Naive thymus-derived CD8-positive, alpha-beta T cell (primary cell): ENCODE measurements at regions not wholly inside any gene's neighbourhood (a gene's known extent, or its start where the extent isn't known, plus 50 kb on each side); places are given as distances from the start of the nearest gene placed in this dataset.

Source experiments
- ATAC-seq, 2 donors: fragments of 150-1000 bp; cut with Tn5 transposase in 1 of 2; sonication (Bioruptor Pico), chemical (Tn5 transposase) in 1 of 2; 1 replicate in 1 of 2; 2 replicates in 1 of 2; pipeline ENCODE4 v1.10.0; 2021; ENCODE audit warnings: mild to moderate bottlenecking in 2 of 2, moderate library complexity in 2 of 2
- POLR2A ChIA-PET: fragments of 350-600 bp; sonication (Branson Sonifier 250); formaldehyde crosslinking; loops from one replicate; lab custom pipeline; 2021; ENCODE audit warnings: antibody characterized with exemption; lab: Charles Lee
- DNase-seq, 10 donors: peaks; one replicate each; pipeline versions ENCODE4 v3.0.0 to v3.0.0-alpha.2; 2020 to 2022
- H3K27ac Mint-ChIP-seq, 10 donors: one replicate each; pipeline ENCODE4 v1.8.0; 2020 to 2022; ENCODE audit warnings: mild to moderate bottlenecking in 10 of 10, mixed read lengths in 10 of 10, moderate library complexity in 4 of 10, inconsistent platforms in 1 of 10
- H3K27me3 Mint-ChIP-seq, 5 donors: one replicate each; pipeline ENCODE4 v1.8.0; 2021 to 2022; ENCODE audit warnings: mixed read lengths in 5 of 5
- H3K36me3 Mint-ChIP-seq, 3 donors: one replicate each; pipeline ENCODE4 v1.8.0; 2020 to 2022; ENCODE audit warnings: mixed read lengths in 3 of 3, mild to moderate bottlenecking in 2 of 3, inconsistent platforms in 1 of 3
- H3K4me1 Mint-ChIP-seq, 4 donors: one replicate each; pipeline ENCODE4 v1.8.0; 2021 to 2022; ENCODE audit warnings: mixed read lengths in 4 of 4
- H3K4me3 Mint-ChIP-seq, 10 donors: one replicate each; pipeline ENCODE4 v1.8.0; 2020 to 2022; ENCODE audit warnings: mild to moderate bottlenecking in 10 of 10, mixed read lengths in 10 of 10, moderate library complexity in 6 of 10, inconsistent platforms in 1 of 10
- H3K9me3 Mint-ChIP-seq, 9 donors: one replicate each; pipeline ENCODE4 v1.8.0; 2020 to 2022; ENCODE audit warnings: mixed read lengths in 9 of 9, mild to moderate bottlenecking in 3 of 9, inconsistent platforms in 1 of 9, moderate library complexity in 1 of 9

DNA sequence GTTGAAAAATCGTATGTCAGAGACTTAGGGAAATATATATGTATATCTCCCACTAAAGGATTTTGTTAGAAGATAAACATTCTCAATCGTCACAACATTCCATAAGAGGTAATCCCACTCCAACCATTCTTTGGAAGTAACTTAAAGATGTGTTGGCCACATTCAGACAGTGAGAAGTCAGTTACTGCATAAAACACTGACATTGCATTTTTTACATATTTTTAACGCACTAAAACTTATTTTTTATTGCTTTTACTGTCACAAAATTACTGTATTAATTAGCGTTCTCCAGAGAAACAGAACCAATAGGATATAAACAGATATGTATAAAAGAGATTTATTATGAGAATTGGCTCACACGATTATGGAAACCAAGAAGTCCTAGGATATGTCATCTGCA lies 74.3 kb upstream of the VGLL2 start:
- Mint-ChIP-seq H3K4me3 (no peak overlapping the region), H3K36me3 (no peaks in the 10 kb centered on the region), H3K27me3 (no peaks in the 10 kb centered on the region), H3K27ac (no peak overlapping the region), H3K4me1 (no peaks in the 10 kb centered on the region), H3K9me3 (peaks cover 0 to 6% (median 2%) of the 10 kb centered on the region in 9 donors)
- POLR2A ChIA-PET: no interaction called here
- DNase-seq (no peak), ATAC-seq (no peak)

DNA sequence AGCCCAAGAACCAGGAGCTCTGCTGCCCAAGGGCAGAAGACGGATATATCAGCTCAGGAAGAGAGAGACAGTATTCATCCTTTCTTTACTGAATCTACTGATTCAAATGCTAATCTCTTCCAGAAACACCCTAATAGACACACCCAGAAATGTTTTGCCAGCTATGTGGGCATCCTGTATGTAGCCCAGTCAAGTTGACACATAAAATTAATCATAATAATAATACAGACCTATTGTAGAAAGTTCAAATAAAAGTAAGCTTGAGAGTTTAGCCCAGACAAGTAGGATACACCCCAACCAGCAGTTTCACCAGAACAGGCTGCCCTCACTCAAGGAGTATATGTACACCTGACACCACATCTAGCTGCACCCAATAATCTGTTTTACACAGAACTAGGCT lies 73.9 kb upstream of the VGLL2 start:
- H3K36me3 Mint-ChIP-seq: no peaks in the 10 kb centered on the region
- no peak overlapping the region for H3K4me3 Mint-ChIP-seq
- ATAC-seq: no peak
- peaks cover 0 to 6% (median 2%) of the 10 kb centered on the region in 9 donors for H3K9me3 Mint-ChIP-seq
- no peak overlapping the region for H3K27ac Mint-ChIP-seq
- POLR2A ChIA-PET: no interaction called here
- H3K27me3 Mint-ChIP-seq: no peaks in the 10 kb centered on the region
- no peaks in the 10 kb centered on the region for H3K4me1 Mint-ChIP-seq
- DNase-seq: no peak

DNA sequence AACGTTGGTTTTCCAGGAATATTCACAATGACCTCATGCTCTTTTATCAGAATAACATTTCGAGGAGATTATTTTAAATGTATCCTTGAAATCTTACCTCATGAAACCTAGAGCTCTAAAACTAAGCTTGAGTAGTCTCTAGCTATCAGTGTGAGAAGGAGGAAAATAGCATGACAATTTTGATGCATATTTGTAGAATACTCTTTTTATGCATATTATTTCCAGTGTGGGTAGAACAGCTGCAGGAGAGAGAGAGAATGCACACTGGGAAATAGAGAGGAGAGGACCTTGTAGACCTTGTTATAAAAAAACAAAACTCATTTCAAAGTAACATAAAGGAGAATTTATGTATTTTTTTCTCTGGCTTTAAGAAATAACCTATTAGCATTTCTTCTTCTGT lies 71.1 kb upstream of the VGLL2 start:
- H3K9me3 Mint-ChIP-seq: peaks cover 0 to 6% (median 3%) of the 10 kb centered on the region in 9 donors
- POLR2A ChIA-PET: no interaction called here
- no peaks in the 10 kb centered on the region for H3K4me1 Mint-ChIP-seq
- ATAC-seq: no peak
- no peak overlapping the region for H3K27ac Mint-ChIP-seq
- H3K4me3 Mint-ChIP-seq: no peak overlapping the region
- H3K36me3 Mint-ChIP-seq: no peaks in the 10 kb centered on the region
- DNase-seq: no peak
- H3K27me3 Mint-ChIP-seq: no peaks in the 10 kb centered on the region

DNA sequence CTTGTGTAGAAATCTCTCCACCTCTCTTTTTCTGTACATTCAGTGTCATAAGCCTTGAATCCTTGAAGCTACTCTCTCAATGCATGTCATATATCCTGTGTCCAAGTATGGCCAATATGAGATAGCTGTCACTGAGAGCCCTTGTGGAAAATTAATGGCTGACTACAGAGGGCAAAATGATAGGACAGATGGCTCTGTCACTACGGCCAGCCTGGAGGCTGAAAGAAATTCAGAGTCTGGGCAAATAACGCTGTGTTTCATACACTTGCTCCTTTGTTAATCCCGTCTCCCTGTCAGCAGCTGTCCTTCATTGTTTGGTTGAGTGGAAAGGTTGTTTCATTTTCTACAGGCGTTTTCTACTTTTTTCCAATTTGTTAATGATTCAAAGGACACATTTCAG lies 70.4 kb upstream of the VGLL2 start:
- DNase-seq (no peak), ATAC-seq (no peak)
- Mint-ChIP-seq H3K27me3 (no peaks in the 10 kb centered on the region), H3K36me3 (no peaks in the 10 kb centered on the region), H3K4me1 (no peaks in the 10 kb centered on the region), H3K9me3 (peaks cover 0 to 6% (median 3%) of the 10 kb centered on the region in 9 donors), H3K4me3 (no peak overlapping the region), H3K27ac (no peak overlapping the region)
- POLR2A ChIA-PET: no interaction called here

DNA sequence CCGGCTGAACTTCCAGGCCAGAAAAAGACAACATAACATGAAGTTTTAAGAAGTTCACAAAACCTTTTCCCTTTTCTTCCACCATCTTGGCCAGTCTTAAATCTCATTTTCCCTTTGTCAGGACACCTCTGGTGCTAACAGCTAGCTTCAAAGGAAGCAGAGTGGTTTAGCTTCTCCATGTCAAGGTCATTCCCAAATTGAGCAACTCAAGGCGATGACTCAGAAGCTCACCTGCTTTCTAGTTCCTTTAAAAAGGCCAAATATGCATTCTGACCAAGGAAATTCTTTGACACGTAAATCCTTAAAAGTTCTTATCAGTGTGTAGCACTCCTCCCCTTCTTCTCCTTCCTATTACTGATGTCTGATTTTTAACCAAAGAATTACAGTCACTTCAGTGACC lies 69.6 kb upstream of the VGLL2 start:
- DNase-seq: no peak
- POLR2A ChIA-PET: no interaction called here
- H3K9me3 Mint-ChIP-seq: peaks cover 0 to 6% (median 3%) of the 10 kb centered on the region in 9 donors
- H3K27me3 Mint-ChIP-seq: no peaks in the 10 kb centered on the region
- H3K27ac Mint-ChIP-seq: no peak overlapping the region
- H3K4me1 Mint-ChIP-seq: no peaks in the 10 kb centered on the region
- no peak overlapping the region for H3K4me3 Mint-ChIP-seq
- H3K36me3 Mint-ChIP-seq: no peaks in the 10 kb centered on the region
- no peak for ATAC-seq

DNA sequence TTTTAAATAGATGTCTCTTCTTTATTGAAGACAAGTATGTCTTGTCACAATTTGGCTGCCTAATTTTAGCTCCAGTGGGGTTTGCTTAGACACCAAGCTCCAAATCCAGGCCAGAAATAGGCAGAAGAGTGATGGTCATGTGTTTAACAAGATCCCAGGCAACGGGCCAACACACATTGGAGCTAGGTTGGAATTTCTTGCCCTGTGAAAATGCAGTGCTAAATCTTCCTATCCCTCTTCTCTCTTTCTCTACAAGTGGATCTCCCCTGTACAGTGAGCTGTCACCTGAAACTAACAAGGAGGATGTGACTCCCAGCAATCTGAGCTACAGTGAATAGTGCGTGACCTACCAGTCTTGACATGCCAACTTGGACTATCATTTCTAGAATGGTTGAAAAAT lies 65.3 kb upstream of the VGLL2 start:
- Mint-ChIP-seq H3K9me3 (peaks cover 0 to 5% (median 0%) of the 10 kb centered on the region in 9 donors), H3K27ac (no peak overlapping the region), H3K4me3 (no peak overlapping the region), H3K36me3 (no peaks in the 10 kb centered on the region), H3K27me3 (peaks cover 0 to 7% (median 0%) of the 10 kb centered on the region in 5 donors), H3K4me1 (no peaks in the 10 kb centered on the region)
- POLR2A ChIA-PET: no interaction called here
- ATAC-seq (no peak), DNase-seq (no peak)

DNA sequence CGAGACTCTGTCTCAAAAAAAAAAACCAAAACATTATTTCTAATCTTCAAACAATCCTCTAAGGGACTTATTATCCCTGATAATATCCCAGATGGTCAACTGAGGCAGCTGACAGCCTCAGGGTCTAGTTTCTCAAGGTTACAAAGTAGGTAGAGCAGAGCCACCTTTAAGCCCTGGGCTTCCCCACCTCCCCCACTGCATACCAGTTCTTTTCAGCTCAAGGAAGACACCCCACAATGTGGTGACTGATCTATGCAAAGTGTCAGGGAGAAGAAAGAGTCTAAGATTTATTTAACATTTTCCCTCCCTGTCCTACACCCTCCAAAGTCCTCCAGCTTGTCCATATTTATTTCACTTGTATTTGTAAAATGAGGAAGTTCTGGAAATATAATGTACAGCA lies 60.5 kb upstream of the VGLL2 start:
- ATAC-seq: no peak
- Mint-ChIP-seq H3K36me3 (no peaks in the 10 kb centered on the region), H3K4me1 (no peaks in the 10 kb centered on the region), H3K27me3 (peaks cover 0 to 7% (median 1%) of the 10 kb centered on the region in 5 donors), H3K4me3 (no peak overlapping the region), H3K9me3 (peaks cover 0 to 16% (median 0%) of the 10 kb centered on the region in 9 donors), H3K27ac (no peak overlapping the region)
- POLR2A ChIA-PET: no interaction called here
- DNase-seq: no peak

DNA sequence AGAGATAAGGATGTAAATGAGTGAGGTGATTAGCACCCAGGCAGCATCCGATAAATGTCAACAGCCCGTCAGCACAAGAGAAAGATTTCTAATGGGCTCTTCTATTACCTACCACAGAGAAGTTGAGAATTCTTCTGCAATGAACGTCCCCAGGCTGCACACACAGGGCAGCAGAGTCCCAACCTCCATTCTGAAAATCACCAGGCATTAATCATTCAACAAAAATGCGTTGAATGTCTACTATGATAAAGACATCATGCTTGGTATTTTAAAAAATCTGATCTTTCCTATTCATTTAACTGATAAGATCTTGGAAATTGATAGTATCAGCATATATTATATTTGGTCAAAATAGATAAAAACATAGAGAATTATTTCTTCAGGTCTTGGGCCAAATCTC lies 59.5 kb upstream of the VGLL2 start:
- no peaks in the 10 kb centered on the region for H3K36me3 Mint-ChIP-seq
- H3K4me1 Mint-ChIP-seq: no peaks in the 10 kb centered on the region
- ATAC-seq (no peak), DNase-seq (no peak)
- no peak overlapping the region for H3K4me3 Mint-ChIP-seq
- no peak overlapping the region for H3K27ac Mint-ChIP-seq
- POLR2A ChIA-PET: no interaction called here
- peaks cover 0 to 7% (median 1%) of the 10 kb centered on the region in 5 donors for H3K27me3 Mint-ChIP-seq
- H3K9me3 Mint-ChIP-seq: peaks cover 0 to 17% (median 1%) of the 10 kb centered on the region in 9 donors

DNA sequence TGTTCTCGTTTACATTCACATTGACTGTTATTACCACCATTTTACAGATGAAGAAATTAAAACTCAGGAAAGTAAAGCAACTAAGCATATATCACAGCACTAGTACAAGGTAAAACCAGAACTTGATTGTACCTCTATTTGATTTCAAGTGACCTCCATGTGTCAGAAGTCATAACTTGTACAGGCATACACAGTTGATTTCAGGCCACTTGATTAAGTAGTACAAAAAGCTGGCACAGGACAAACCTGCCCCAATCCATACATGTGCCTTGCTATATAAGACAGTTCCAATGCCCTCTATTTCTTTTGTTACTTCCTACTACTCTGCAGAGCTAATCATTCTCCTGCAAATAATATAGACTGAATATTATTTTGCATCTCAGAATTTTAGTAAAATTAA lies 58.8 kb upstream of the VGLL2 start:
- no peak overlapping the region for H3K4me3 Mint-ChIP-seq
- H3K4me1 Mint-ChIP-seq: no peaks in the 10 kb centered on the region
- H3K36me3 Mint-ChIP-seq: no peaks in the 10 kb centered on the region
- H3K27me3 Mint-ChIP-seq: peaks cover 0 to 11% (median 1%) of the 10 kb centered on the region in 5 donors
- no peak for ATAC-seq
- H3K9me3 Mint-ChIP-seq: peaks cover 0 to 17% (median 1%) of the 10 kb centered on the region in 9 donors
- DNase-seq: no peak
- H3K27ac Mint-ChIP-seq: no peak overlapping the region
- POLR2A ChIA-PET: no interaction called here

DNA sequence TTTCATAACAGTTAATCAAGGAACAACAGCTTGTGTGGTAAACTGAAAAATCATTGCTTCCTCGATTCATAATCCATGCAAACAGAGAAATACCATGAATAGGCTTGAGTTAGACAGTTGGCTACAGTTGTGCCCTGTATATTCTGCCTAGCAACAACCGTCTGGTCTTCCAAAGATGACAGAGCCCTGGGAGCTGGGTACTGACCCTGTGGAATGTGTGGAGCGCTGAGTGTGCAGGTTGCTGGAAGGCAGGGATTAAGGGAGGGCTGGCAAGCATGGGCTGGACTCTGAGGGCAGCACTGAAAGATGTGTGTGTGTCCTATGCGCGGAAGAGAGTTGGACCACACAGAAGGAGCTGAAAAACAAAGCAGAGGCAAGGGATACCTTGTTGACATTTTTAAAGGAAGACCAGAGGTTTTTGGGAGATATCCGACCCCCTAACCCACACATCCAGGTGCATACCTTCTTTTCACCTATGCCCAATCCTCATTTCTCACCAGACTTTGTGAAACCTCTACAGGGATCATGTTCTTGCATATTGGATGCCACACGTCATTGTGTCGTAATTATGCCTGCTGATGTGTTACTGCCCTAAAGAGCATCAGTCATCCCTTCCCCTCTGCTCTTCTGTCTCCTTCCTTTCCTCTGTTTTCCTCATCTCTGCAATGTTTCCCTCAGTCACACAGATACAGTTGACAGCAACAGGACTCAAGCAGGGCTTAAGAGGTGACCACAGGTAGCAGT lies 58.2 kb upstream of the VGLL2 start:
- ATAC-seq: no peak
- Mint-ChIP-seq H3K27me3 (peaks cover 0 to 11% (median 1%) of the 10 kb centered on the region in 5 donors), H3K27ac (no peak overlapping the region)

DNA sequence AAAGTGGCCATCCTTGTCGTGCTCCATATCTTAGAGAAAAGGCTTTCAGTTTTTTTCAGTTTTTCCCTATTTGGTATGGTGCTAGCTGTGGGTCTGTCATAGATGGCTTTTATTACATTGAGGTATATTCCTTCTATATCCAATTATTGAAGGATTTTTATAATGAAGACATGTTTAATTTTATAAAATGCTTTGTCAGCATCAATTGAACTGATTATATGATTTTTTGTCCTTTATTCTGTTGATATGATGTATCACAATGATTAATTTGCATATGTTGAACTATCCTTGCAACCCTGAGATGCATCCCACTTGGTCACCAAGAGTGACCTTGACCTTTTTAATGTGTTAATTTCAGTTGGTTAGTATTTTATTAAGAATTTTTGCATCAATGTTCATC lies 55.1 kb upstream of the VGLL2 start:
- POLR2A ChIA-PET: no interaction called here
- no peak for ATAC-seq

More for the DNA sequence above, 58.2 kb upstream of the VGLL2 start:
- no peaks in the 10 kb centered on the region for H3K36me3 Mint-ChIP-seq
- H3K9me3 Mint-ChIP-seq: peaks cover 0 to 17% (median 1%) of the 10 kb centered on the region in 9 donors
- DNase-seq: no peak
- no peak overlapping the region for H3K4me3 Mint-ChIP-seq
- H3K4me1 Mint-ChIP-seq: no peaks in the 10 kb centered on the region
- POLR2A ChIA-PET: no interaction called here

DNA sequence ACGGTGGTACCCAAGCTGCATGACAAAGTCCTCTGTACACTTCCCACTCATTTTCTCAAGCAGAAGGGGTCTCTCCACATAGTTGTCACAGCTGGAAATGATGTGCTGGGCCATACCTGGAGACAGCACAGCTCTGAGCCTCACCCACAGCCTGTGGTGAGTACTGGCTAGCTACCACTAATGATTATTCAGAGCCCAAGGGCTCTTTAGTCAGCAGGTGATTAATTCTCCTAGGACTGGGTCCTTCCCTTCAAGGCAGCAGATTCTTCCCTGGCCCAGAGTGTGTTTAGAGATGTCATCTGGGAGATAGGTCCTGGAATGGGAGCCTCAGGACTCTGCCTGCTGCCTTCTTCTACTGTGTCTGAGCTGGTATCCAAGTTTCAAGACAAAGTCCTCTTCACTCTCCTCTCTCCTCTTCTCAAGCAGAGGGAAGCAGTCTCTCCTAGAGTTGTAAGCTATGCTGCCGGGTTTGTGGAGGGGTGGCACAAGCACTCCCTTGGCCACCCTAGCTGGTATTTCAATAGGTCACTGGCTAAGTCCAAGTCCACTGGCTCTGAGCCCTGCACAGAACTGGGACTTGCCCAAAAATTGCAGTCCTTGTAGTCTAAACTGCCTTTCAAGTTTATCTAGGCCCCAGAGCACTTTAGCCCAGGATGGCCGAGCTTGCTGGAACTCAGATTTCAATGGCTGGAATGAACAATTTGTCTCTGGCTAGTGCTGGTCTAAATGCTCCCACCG lies 49.8 kb upstream of the VGLL2 start:
- H3K27me3 Mint-ChIP-seq: peaks cover 2 to 19% (median 3%) of the 10 kb centered on the region in 5 donors
- no peak overlapping the region for H3K4me3 Mint-ChIP-seq
- peaks cover 0 to 2% (median 0%) of the 10 kb centered on the region in 9 donors for H3K9me3 Mint-ChIP-seq

More for the DNA sequence above, 55.1 kb upstream of the VGLL2 start:
- DNase-seq: no peak
- no peak overlapping the region for H3K4me3 Mint-ChIP-seq
- no peaks in the 10 kb centered on the region for H3K36me3 Mint-ChIP-seq
- H3K4me1 Mint-ChIP-seq: no peaks in the 10 kb centered on the region
- H3K27me3 Mint-ChIP-seq: peaks cover 0 to 14% (median 3%) of the 10 kb centered on the region in 5 donors
- H3K27ac Mint-ChIP-seq: no peak overlapping the region
- H3K9me3 Mint-ChIP-seq: peaks cover 0 to 17% (median 1%) of the 10 kb centered on the region in 9 donors

More for the DNA sequence above, 49.8 kb upstream of the VGLL2 start:
- H3K36me3 Mint-ChIP-seq: no peaks in the 10 kb centered on the region
- no peak overlapping the region for H3K27ac Mint-ChIP-seq
- no peak for ATAC-seq
- POLR2A ChIA-PET: no interaction called here
- DNase-seq: no peak
- no peaks in the 10 kb centered on the region for H3K4me1 Mint-ChIP-seq
